ENCODE measurements at regions not wholly inside any gene's neighbourhood (a gene's known extent, or its start where the extent isn't known, plus 50 kb on each side); places are given as distances from the start of the nearest gene placed in this dataset.
"Not testable (repeated sequence)": the region's sequence is repeated elsewhere in the genome, so short reads cannot be mapped to it uniquely, and the experiment has no call there.

- DNase-seq, result no peak
- TF ChIP-seq POLR2A (IDR thresholded peaks at IDR 0.05; ENCODE audit: low read length), result no peak
- TF ChIP-seq GATA1 (IDR thresholded peaks at IDR 0.05; ENCODE audit: low read depth, low read length), result no peak
These were observed 232.5 kb downstream of the PARP8 start for GRCh38 chr5:50898966-50899365.

GRCh38 chr5:50900952-50901510 is 234.6 kb downstream of the PARP8 start:
- TF ChIP-seq GATA1 (IDR thresholded peaks at IDR 0.05; ENCODE audit: low read depth, low read length) (no peak), POLR2A (IDR thresholded peaks at IDR 0.05; ENCODE audit: low read length) (no peak)

GRCh38 chr5:50903651-50904050 is 237.2 kb downstream of the PARP8 start:
- no peak for TF ChIP-seq POLR2A (IDR thresholded peaks at IDR 0.05; ENCODE audit: low read length)
- TF ChIP-seq GATA1 (IDR thresholded peaks at IDR 0.05; ENCODE audit: low read depth, low read length), result no peak
- no peak for DNase-seq

More at GRCh38 chr5:50900952-50901510, 234.6 kb downstream of the PARP8 start:
- no peak for DNase-seq

- DNase-seq, result no peak
- no peak for TF ChIP-seq POLR2A (IDR thresholded peaks at IDR 0.05; ENCODE audit: low read length)
- TF ChIP-seq GATA1 (IDR thresholded peaks at IDR 0.05; ENCODE audit: low read depth, low read length), result no peak
These were observed 239.6 kb downstream of the PARP8 start for GRCh38 chr5:50905996-50906570.

GRCh38 chr5:50920160-50920559 is 253.7 kb downstream of the PARP8 start:
- DNase-seq, result not testable (repeated sequence)

- no peak for DNase-seq
- no peak for TF ChIP-seq GATA1 (IDR thresholded peaks at IDR 0.05; ENCODE audit: low read depth, low read length)
- no peak for TF ChIP-seq POLR2A (IDR thresholded peaks at IDR 0.05; ENCODE audit: low read length)
These were observed 255.1 kb downstream of the PARP8 start for GRCh38 chr5:50921366-50922133.

- DNase-seq, result not testable (repeated sequence)
These were observed 255.9 kb downstream of the PARP8 start for GRCh38 chr5:50922134-50922941.

GRCh38 chr5:50922942-50923767 is 256.7 kb downstream of the PARP8 start:
- peak in 1 of 2 experiments; percentile 2 for DNase-seq
- TF ChIP-seq POLR2A (IDR thresholded peaks at IDR 0.05; ENCODE audit: low read length) (no peak), GATA1 (IDR thresholded peaks at IDR 0.05; ENCODE audit: low read depth, low read length) (no peak)

- DNase-seq, result no peak
These were observed 257.5 kb downstream of the PARP8 start for GRCh38 chr5:50923768-50924494.

GRCh38 chr5:50927953-50928352 is 261.5 kb downstream of the PARP8 start:
- no peak for DNase-seq
- no peak for TF ChIP-seq POLR2A (IDR thresholded peaks at IDR 0.05; ENCODE audit: low read length)
- no peak for TF ChIP-seq GATA1 (IDR thresholded peaks at IDR 0.05; ENCODE audit: low read depth, low read length)

More at GRCh38 chr5:50923768-50924494, 257.5 kb downstream of the PARP8 start:
- TF ChIP-seq POLR2A (IDR thresholded peaks at IDR 0.05; ENCODE audit: low read length) (no peak), GATA1 (IDR thresholded peaks at IDR 0.05; ENCODE audit: low read depth, low read length) (no peak)

- TF ChIP-seq POLR2A (IDR thresholded peaks at IDR 0.05; ENCODE audit: low read length), result no peak
- no peak for TF ChIP-seq GATA1 (IDR thresholded peaks at IDR 0.05; ENCODE audit: low read depth, low read length)
- DNase-seq, result no peak
These were observed 262.7 kb downstream of the PARP8 start for GRCh38 chr5:50929174-50929573.

- DNase-seq, result no peak
- TF ChIP-seq POLR2A (IDR thresholded peaks at IDR 0.05; ENCODE audit: low read length), result no peak
- no peak for TF ChIP-seq GATA1 (IDR thresholded peaks at IDR 0.05; ENCODE audit: low read depth, low read length)
These were observed 267.9 kb downstream of the PARP8 start for GRCh38 chr5:50934343-50934742.

- TF ChIP-seq GATA1 (IDR thresholded peaks at IDR 0.05; ENCODE audit: low read depth, low read length) (no peak), POLR2A (IDR thresholded peaks at IDR 0.05; ENCODE audit: low read length) (no peak)
- no peak for DNase-seq
These were observed 278.7 kb downstream of the PARP8 start for GRCh38 chr5:50945139-50945538.
